HG03565 (cell line): ENCODE measurements at regions not wholly inside any gene's neighbourhood (a gene's known extent, or its start where the extent isn't known, plus 50 kb on each side); places are given as distances from the start of the nearest gene placed in this dataset.

Source experiments
- ATAC-seq: cut with Tn5 transposase; IDR thresholded peaks from one replicate; pipeline ENCODE4 v1.9.1; 2021; ENCODE audit warnings: mild to moderate bottlenecking, moderate library complexity; ENCODE audit not compliant: unreplicated experiment

GRCh38 chr16:85288341-85288868 lies 176.1 kb upstream of the CIBAR2 start:
- ATAC-seq, result no peak

GRCh38 chr16:85288869-85289660 lies 176.8 kb upstream of the CIBAR2 start:
- no peak for ATAC-seq

GRCh38 chr16:85289760-85290625 lies 177.7 kb upstream of the CIBAR2 start:
- no peak for ATAC-seq

GRCh38 chr16:85290626-85291301 lies 178.5 kb upstream of the CIBAR2 start:
- no peak for ATAC-seq

- no peak for ATAC-seq
These were observed 179.3 kb upstream of the CIBAR2 start for GRCh38 chr16:85291302-85292148.

GRCh38 chr16:85293458-85293857 lies 181.2 kb upstream of the CIBAR2 start:
- ATAC-seq, result no peak

GRCh38 chr16:85293904-85294642 lies 181.8 kb upstream of the CIBAR2 start:
- ATAC-seq, result no peak

- ATAC-seq, result no peak
These were observed 182.7 kb upstream of the CIBAR2 start for GRCh38 chr16:85294810-85295508.

GRCh38 chr16:85296859-85297660 lies 184.8 kb upstream of the CIBAR2 start:
- no peak for ATAC-seq

- ATAC-seq, result no peak
These were observed 185.6 kb upstream of the CIBAR2 start for GRCh38 chr16:85297881-85298280.

GRCh38 chr16:85300406-85300968 lies 188.2 kb upstream of the CIBAR2 start:
- no peak for ATAC-seq

GRCh38 chr16:85301231-85301630 lies 189.0 kb upstream of the CIBAR2 start:
- no peak for ATAC-seq

GRCh38 chr16:85302018-85302847 lies 190.0 kb upstream of the CIBAR2 start:
- ATAC-seq, result no peak

GRCh38 chr16:85302848-85303353 lies 190.6 kb upstream of the CIBAR2 start:
- no peak for ATAC-seq

GRCh38 chr16:85303354-85303883 lies 191.1 kb upstream of the CIBAR2 start:
- no peak for ATAC-seq

GRCh38 chr16:85304337-85304736 lies 192.1 kb upstream of the CIBAR2 start:
- ATAC-seq, result no peak
